ENCODE measurements at regions not wholly inside any gene's neighbourhood (a gene's known extent, or its start where the extent isn't known, plus 50 kb on each side); places are given as distances from the start of the nearest gene placed in this dataset.

GRCh38 chr14:89022274-89022673 is 197.8 kb downstream of the TTC8 start:
- DNase-seq, result no peak

DNA sequence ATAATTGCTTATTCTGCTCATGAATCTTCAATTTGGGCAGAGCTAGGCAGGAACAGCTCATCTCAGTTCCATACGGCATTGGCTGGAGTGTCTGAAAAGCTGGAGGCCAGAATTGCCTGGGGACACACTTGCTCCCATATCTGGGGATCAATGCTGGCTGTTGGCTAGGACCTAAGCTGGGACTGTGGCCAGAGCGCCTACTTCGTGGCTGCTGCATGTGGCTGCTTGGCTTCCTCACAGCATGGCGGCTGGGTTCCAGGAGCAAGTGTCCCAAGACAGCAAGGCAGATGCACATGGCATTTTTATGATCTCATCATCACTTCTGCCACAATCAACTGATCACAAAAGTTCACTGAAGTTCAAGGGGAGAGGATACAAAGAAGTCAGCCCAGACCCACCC is 200.2 kb downstream of the TTC8 start:
- DNase-seq, result no peak

GRCh38 chr14:89025561-89026236 is 201.2 kb downstream of the TTC8 start:
- no peak for DNase-seq

DNA sequence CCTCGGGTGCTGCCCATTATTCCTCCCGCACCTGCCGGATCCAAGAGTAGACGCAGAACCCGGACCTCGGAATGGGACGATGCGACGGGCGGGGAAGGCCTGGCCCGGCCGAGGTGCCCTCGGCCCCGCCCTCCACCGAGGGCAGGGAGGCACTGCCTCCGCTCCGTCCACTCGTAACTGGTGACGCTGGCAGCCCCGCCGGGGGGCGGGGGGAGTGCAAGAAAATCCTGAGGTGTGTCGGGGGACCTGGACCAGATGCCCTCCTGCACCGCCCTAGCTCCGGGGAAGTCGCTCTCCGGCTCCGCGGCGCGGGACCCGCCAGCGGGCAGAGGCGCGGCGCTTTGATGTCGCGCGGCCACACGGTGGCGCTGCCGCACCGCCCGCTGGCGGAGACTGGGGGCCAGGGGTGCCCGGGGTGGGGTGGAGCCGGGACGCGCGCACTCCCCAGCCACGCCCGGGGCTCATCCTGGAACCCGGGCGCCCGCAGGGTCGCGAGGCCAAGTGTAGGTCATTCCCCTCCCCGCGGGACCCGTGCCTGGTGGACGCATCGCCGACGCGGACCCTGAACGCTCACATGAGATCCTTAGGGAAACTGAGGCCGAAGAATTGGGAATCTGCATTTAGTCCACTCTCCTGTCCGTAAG is 202.8 kb downstream of the TTC8 start:
- DNase-seq, result no peak

DNA sequence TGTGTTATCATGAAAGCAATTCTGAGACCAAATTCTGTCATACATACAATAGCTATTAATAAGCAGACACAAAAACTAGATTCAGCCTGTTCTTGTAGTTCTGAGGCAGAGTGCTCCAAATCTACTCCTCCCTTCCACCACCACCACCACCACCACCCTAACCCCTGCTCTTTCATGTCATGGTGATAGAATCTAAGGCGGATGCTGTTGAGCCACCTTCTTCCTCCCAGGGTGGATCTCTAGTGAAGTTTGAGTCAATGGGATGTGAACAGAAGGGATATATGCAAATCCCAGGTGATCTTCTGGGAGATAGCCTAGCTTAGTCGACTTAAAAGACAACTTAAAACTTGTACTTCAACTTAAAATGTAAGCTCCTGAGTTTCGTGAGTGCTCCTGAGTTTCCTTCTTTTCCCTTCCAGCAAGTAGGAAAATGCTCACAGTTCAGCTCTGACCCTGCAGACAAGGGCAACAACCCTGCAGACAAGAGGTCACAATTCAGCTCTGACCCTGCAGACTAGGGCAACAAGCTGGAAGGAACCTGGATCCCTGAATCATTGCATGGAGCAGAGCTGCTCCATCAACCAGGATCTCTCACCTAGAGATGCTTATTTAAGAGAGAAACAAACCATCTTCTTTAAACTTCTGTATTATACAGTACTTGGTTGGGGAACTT is 204.1 kb downstream of the TTC8 start:
- DNase-seq, result no peak

- DNase-seq, result no peak
These were observed 205.7 kb downstream of the TTC8 start for GRCh38 chr14:89029961-89030694.

DNA sequence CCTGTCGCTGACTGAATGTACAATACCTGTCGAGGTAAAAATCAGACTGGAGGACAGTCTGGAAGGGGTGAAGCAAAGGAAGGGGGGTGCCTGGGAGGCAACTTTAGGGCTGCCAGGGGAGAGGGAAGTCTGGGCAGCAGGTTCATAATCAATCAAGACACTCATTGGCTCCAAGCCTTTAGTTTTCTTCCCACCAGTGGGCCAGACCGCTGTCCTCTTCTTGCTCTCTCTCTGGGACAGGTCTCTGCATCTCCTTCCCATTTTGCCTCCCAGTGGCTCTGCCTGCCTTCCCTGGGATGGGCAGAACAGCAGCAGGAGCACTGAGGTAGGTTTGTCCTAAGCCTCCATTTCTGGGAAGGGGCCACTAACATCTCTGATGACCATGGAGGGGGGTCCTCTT is 206.5 kb downstream of the TTC8 start:
- no peak for DNase-seq

DNA sequence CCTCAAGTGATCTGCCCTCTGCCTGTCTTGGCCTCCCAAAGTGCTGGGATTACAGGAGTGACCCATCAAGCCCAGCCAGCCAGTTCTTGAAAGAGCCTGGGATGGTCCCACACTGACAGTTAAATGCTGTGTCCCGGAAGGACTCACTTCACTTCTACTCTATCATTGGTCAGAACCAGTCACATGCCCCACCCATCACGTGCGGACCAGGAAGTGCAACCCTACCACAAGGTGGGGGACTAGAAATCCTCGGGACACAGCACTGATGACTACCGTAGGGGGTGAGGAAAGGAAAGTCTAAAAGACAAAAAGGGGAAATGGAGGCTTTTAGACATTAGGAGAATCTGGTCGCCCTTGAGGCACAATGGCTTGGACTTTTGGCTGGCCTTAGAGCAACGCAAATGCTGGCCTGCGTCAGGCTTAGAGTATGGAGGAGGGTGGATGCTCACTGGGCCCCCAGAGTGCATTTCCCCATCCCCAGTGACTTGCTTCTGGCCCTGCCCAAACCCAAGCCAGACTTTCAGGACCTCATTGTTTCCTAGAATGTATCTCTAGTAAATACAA is 207.7 kb downstream of the TTC8 start:
- DNase-seq, result no peak

DNA sequence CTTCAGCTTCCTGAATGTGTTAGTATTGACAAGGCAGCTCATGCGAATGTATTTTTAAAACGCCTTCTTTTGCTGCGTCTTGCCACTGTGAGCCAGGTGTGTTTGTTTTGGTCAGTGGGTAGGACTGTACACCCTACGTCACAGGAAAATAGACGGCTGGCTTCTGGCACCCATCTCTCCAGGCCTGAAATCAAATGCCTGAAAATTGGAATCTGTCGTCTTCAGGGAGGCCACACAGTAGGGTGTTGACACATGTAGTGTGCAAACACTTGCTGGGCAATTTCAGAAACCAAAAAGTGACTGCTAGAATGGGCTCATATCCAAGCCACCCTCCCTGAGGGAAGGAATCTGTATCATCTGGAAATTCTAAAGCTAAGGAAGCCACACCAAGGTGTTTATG is 209.3 kb downstream of the TTC8 start:
- DNase-seq, result no peak

DNA sequence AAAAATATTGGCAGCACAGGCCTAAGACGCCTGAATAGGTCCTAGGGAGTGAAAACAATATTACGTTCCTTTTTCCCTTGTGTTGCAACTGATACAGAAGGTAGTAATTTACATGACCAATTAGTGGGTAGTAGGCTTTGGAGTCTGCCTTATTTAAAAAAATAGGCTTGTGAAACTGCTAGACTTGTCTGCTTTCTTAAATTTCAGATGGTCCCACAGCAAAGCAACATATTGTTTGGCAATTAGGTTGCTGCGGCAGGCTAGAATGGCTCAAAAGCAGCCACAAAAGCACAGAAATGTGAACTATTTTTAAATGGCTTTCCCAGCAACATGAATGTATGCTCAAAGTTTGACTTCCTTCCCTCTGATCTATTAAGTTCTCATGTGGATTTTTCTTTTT is 211.9 kb downstream of the TTC8 start:
- DNase-seq, result no peak

DNA sequence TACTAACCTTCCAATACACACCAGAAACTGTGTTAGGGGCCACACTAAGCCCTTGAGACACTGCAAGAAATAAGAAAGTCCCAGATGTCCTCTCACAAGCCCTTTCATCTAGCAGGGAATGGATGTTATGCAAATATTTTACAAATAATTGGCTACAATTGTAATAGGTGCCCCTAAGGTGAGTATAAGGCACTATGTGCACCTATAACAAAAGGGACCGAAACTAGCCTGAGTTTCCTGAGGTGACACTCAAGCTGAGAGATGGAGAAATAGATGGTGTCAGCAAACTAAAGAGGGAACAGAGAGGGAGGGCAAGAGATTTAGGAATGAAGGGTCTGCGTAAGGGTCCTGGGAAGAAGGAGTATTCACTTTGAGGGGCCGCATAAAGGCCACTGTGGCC is 212.6 kb downstream of the TTC8 start:
- no peak for DNase-seq

- no peak for DNase-seq
These were observed 215.6 kb downstream of the TTC8 start for GRCh38 chr14:89040080-89040459.

GRCh38 chr14:89040460-89041256 is 216.2 kb downstream of the TTC8 start:
- DNase-seq, result peak; percentile 72

GRCh38 chr14:89041257-89041582 is 216.8 kb downstream of the TTC8 start:
- no peak for DNase-seq

GRCh38 chr14:89042021-89042420 is 217.6 kb downstream of the TTC8 start:
- no peak for DNase-seq

DNA sequence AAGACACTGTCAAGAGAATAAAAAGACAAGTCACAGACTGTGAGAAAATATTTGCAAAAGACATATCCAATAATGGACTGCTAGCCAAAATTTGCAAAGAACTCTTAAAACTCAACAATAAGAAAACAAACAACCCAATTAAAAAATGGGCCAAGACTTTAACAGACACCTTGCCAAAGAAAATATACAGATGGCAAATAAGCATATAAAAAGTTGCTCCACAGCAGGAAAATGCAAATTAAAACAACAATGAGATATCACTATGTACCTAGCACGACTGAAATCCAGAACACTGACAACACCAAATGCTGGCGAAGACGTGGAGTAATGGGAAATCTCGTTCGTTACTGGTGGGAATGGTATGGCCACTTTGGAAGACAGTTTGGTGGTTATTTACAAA is 228.9 kb downstream of the TTC8 start:
- no peak for DNase-seq

DNA sequence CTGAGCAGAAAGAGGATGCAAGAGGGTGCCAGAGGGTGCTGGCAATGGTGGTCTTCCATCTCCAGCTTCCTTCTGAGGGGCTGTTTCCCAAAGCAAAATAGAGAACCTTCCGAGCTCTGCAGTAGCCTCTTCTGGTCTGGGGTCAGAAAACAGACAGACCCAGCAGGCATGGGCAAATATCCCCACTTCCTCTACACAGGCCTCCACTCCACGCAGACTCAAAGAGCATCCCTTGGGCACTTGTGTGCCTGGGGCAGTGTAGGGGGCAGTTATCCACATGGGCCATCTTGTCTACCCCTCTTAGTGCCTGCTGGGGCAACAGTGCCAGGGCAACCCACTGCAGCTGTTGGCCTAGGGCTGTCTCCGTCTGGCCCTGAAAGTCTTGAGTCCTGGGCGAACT is 231.9 kb downstream of the TTC8 start:
- DNase-seq, result no peak

- no peak for DNase-seq
These were observed 234.2 kb downstream of the TTC8 start for GRCh38 chr14:89058697-89059096.

DNA sequence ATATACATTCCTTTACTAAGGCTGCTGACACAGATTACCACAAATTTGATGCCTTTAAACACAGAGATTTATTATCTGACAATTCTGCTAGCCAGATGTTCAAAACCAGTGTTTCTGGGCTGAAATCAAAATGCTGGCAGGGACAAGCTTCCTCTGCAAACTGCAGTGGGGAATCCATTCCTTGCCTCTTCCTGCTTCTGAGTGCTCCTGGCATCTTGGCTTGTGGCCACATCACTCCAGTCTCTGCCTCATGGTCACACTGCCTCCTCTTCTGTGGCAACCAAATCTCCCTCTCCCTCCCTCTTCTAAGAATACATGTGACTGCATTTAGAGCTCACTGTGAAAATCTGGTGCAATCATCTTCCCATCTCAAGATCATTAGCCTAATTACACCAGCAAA is 235.7 kb downstream of the TTC8 start:
- DNase-seq, result no peak

DNA sequence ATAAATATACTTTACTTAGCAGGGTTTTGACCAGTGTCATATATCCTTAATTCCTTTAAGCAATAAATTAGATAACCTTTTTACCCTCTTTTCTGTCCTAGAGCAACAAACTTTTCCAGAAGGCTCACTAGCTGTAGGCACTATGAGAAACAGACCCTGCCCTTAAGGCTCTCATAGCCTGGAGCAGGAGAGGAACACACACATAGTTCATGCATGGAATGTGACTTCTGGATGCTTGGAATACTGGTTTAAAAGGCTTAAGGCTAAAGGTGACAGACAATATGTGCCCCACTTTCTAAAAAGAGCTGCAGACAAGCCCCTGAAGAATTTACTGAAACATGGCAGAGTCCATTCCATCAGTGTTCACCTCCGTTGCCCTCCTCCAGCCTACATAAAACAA is 237.2 kb downstream of the TTC8 start:
- no peak for DNase-seq

DNA sequence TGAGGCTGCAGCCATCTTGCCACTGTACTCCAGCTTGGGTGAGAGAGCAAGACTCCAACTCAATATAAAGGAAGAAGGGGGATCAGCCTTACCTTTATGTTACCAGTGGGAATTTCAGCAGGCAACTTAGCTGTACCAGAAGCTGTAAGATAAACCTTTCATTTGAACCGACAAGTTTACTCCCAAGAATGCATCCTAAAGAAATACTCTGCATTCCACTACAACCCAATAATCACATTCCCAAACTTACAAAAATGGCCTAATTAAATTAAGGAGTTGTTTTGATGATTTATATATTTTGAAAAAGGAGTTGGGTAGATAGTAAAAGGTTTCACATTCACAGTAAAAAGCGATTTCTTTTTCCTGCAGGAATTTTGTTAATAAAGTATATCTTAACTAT is 241.4 kb downstream of the TTC8 start:
- no peak for DNase-seq

GRCh38 chr14:89067293-89067972 is 243.0 kb downstream of the TTC8 start:
- DNase-seq, result no peak
